ENCODE measurements at regions not wholly inside any gene's neighbourhood (a gene's known extent, or its start where the extent isn't known, plus 50 kb on each side); places are given as distances from the start of the nearest gene placed in this dataset.

DNA sequence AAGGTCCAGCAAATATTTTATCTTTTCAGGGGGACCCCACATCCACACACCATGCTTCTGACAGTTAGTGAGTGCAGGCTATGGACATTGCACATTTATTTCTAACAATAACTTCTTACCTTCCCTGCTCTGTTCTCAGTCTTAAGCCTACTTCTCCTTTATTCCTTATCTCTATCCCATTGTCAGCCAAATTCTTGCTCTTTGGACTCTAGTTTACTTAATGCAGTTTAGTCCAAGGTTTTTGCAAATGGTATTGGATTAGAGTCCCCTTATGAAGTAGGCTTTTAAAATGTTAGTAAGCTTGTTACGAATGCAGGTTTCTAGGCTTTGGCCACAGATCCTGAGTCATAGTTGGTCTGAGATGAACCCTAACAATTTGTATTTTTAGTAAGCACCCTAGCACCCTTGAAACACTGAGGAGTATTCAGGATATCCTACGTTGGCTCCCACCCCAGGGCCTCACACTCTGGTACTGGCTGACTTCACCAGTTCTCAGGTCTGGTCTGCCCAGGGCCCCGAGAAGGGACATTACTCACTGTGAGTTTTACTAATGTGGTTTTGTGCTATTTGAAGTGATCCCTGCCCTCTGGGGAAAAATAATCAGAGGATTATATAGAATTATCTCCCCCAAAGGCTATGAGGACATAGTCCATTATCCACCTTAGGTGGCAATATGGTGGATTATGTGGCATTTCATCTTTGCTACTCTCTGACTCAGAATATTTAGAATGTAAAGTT, 239.5 kb downstream of the TGFB2 start:
- TF ChIP-seq, protein P1, sequence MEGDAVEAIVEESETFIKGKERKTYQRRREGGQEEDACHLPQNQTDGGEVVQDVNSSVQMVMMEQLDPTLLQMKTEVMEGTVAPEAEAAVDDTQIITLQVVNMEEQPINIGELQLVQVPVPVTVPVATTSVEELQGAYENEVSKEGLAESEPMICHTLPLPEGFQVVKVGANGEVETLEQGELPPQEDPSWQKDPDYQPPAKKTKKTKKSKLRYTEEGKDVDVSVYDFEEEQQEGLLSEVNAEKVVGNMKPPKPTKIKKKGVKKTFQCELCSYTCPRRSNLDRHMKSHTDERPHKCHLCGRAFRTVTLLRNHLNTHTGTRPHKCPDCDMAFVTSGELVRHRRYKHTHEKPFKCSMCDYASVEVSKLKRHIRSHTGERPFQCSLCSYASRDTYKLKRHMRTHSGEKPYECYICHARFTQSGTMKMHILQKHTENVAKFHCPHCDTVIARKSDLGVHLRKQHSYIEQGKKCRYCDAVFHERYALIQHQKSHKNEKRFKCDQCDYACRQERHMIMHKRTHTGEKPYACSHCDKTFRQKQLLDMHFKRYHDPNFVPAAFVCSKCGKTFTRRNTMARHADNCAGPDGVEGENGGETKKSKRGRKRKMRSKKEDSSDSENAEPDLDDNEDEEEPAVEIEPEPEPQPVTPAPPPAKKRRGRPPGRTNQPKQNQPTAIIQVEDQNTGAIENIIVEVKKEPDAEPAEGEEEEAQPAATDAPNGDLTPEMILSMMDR (conservative IDR thresholded peaks at IDR 0.05; ENCODE audit: low read depth): no peak
- no peak overlapping the region for H3K27ac ChIP-seq
- ChIA-PET CTCF (interaction anchor here (0.5 kb wide), 1 partner anchor 41 kb away, joined by 3 read pairs; no protein-coding TSS in a partner anchor), POLR2A (ENCODE audit: low non-redundant PET) (no interaction called here)
- no peak for DNase-seq (ENCODE audit: low spot score)

DNA sequence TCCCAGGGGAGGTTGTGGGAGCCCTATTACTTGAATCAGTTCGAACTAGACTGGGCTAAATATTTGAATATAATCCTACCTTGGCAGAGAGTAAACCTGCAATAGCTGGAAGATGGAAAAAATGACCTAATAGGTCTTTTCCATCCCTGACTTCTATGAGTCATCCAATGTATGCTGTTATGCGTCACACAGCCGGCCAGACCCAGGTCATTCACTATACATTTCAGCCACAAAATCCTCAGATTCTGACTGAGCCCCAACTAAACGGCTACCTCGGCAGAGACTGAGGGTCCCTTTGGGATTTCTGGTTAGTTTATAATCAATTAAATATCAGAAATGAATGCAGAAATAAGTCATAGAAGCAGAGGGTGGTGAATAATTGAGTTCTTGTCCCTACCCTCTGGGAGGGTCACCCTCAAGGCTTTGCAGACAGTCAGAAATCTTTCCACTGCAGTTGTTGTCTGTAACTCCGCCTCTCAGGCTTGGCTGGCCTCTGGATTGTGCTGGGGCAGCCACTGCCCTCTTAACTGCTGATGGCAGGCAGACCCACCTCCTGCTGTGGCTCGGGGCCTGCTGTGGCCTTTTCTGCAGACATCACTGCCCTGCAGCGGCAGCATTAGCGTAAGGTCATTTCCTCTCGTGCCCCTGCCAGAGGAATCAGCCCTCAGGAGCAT, 240.5 kb downstream of the TGFB2 start:
- ChIA-PET CTCF (interaction anchor here (0.7 kb wide), 1 partner anchor 199 kb away, joined by 3 read pairs; no protein-coding TSS in a partner anchor), POLR2A (ENCODE audit: low non-redundant PET) (no interaction called here)
- H3K27ac ChIP-seq: peak overlapping the region; percentile 80
- DNase-seq (ENCODE audit: low spot score): peak; percentile 94
- TF ChIP-seq, protein P1 (conservative IDR thresholded peaks at IDR 0.05; ENCODE audit: low read depth): no peak

DNA sequence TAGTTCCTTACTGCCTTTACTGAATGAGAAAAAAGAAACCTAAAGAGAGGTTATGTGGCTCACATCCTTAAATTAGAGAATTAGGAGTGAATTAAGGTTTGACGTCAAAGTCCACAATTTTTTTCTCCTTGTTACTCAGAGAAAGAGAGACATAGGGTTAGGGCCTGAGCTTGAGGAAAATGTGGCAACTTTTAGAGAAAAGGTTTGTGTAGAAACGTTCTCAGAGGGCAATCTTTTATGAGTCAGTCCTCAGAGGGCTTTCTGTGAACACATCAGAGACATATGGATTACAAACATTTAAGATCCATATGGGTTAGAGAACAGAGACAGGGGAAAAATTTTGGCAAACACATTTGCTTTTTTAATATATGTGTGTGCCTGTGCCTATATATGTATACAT, 242.8 kb downstream of the TGFB2 start:
- TF ChIP-seq, protein P1 (conservative IDR thresholded peaks at IDR 0.05; ENCODE audit: low read depth): no peak
- no peak overlapping the region for H3K27ac ChIP-seq
- DNase-seq (ENCODE audit: low spot score): no peak
- ChIA-PET CTCF (interaction anchor here (1.0 kb wide), 1 partner anchor 69 kb away, joined by 3 read pairs; no protein-coding TSS in a partner anchor), POLR2A (ENCODE audit: low non-redundant PET) (no interaction called here)

GRCh38 chr1:218588540-218589172, 243.5 kb downstream of the TGFB2 start:
- H3K27ac ChIP-seq: no peak overlapping the region
- POLR2A ChIA-PET (ENCODE audit: low non-redundant PET): no interaction called here
- DNase-seq (ENCODE audit: low spot score): no peak
- CTCF ChIA-PET: interaction anchor here (1.0 kb wide), 1 partner anchor 70 kb away, joined by 3 read pairs; no protein-coding TSS in a partner anchor
- TF ChIP-seq, protein P1 (conservative IDR thresholded peaks at IDR 0.05; ENCODE audit: low read depth): no peak

- CTCF ChIA-PET: no interaction called here
- TF ChIP-seq, protein P1 (conservative IDR thresholded peaks at IDR 0.05; ENCODE audit: low read depth): no peak
- no peak overlapping the region for H3K27ac ChIP-seq
- POLR2A ChIA-PET (ENCODE audit: low non-redundant PET): no interaction called here
- DNase-seq (ENCODE audit: low spot score): no peak
These were observed 244.4 kb downstream of the TGFB2 start for GRCh38 chr1:218589487-218589886.

DNA sequence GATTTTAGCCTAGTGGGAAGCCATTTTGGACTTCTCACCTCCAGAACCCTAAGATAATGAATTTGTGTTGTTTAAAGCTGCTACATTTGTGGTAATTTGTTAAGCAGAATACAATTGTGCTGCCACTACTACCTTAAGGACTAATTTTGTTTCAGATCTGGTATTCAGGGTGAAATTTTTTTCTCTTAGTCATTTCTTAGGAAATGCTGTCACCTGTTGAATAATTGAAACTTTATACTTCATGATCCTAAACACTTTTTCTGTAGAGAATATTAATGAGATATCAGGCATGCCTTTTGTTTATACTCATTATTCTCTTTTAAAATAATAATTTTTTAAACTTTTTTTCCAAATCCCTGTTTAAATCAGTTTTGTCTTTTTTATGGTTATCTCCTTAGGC, 246.8 kb downstream of the TGFB2 start:
- no peak overlapping the region for H3K27ac ChIP-seq
- DNase-seq (ENCODE audit: low spot score): no peak
- ChIA-PET POLR2A (ENCODE audit: low non-redundant PET) (no interaction called here), CTCF (interaction anchor here (0.9 kb wide), 1 partner anchor 24 kb away, joined by 3 read pairs; no protein-coding TSS in a partner anchor)
- TF ChIP-seq, protein P1 (conservative IDR thresholded peaks at IDR 0.05; ENCODE audit: low read depth): no peak
